HEK293 (cell line): ENCODE measurements at regions not wholly inside any gene's neighbourhood (a gene's known extent, or its start where the extent isn't known, plus 50 kb on each side); places are given as distances from the start of the nearest gene placed in this dataset.

Source experiments
- CTCF ChIA-PET: fragments of 350-600 bp; formaldehyde crosslinking; extraction: SDS; loops from one replicate; lab custom pipeline; 2021; ENCODE audit warnings: antibody characterized with exemption; lab: Yijun Ruan, JAX
- POLR2A ChIA-PET: fragments of 300-600 bp; formaldehyde crosslinking; extraction: SDS; loops from one replicate; lab custom pipeline; 2020; ENCODE audit warnings: antibody characterized with exemption, inconsistent platforms; lab: Yijun Ruan, JAX
- H3K27ac ChIP-seq: fragments of 200-500 bp; sonication (Bioruptor generic); 2 replicates; pipeline ENCODE4 v1.5.1; 2014; ENCODE audit warnings: low read depth, low read length, control low read depth, inconsistent platforms; ENCODE audit errors: extremely low read depth
- H3K36me3 ChIP-seq, 2 experiments: fragments of 200-500 bp in 1 of 2; sonication (Bioruptor generic) in 1 of 2; 1 replicate in 1 of 2; 2 replicates in 1 of 2; pipeline ENCODE4 v1.5.1; 2014 to 2017; ENCODE audit warnings: inconsistent platforms in 2 of 2, low read length in 2 of 2; ENCODE audit not compliant: control insufficient read depth in 2 of 2, insufficient read depth in 1 of 2
- H3K4me1 ChIP-seq: fragments of 200-500 bp; sonication (Bioruptor generic); 2 replicates; pipeline ENCODE4 v1.5.1; 2014; ENCODE audit warnings: mild to moderate bottlenecking, low read length, inconsistent platforms; ENCODE audit not compliant: control insufficient read depth, insufficient read depth
- H3K4me3 ChIP-seq: 2 replicates; pipeline ENCODE4 v1.5.1; 2011; ENCODE audit warnings: low read depth, mild to moderate bottlenecking, control low read depth, low read length, moderate library complexity
- H3K9me3 ChIP-seq: fragments of 200-500 bp; sonication (Bioruptor generic); 2 replicates; pipeline ENCODE4 v1.5.1; 2014; ENCODE audit warnings: low read depth, low read length, inconsistent platforms; ENCODE audit not compliant: control insufficient read depth, insufficient read depth
- PRDM2 ChIP-seq: fragments of 450-650 bp; formaldehyde crosslinking; IDR thresholded peaks from 2 replicates; pipeline ENCODE4 v1.5.1; 2016; ENCODE audit warnings: missing biosample characterization, missing genetic modification characterization, borderline replicate concordance
- PRDM6 ChIP-seq: fragments of 450-650 bp; formaldehyde crosslinking; IDR thresholded peaks from 2 replicates; pipeline ENCODE4 v1.5.1; 2017; ENCODE audit warnings: missing biosample characterization, missing genetic modification characterization
- YY2 ChIP-seq: fragments of 450-650 bp; formaldehyde crosslinking; IDR thresholded peaks from 2 replicates; pipeline ENCODE4 v1.5.1; 2016; ENCODE audit warnings: missing biosample characterization, missing genetic modification characterization
- ZBTB11 ChIP-seq: fragments of 450-650 bp; formaldehyde crosslinking; conservative IDR thresholded peaks from 2 replicates; pipeline ENCODE4 v1.5.1; 2016; ENCODE audit warnings: low read depth, missing biosample characterization, missing genetic modification characterization
- ZFP41 ChIP-seq: fragments of 450-650 bp; formaldehyde crosslinking; IDR thresholded peaks from 2 replicates; pipeline ENCODE4 v1.5.1; 2016; ENCODE audit warnings: missing biosample characterization, missing genetic modification characterization, borderline replicate concordance
- ZNF140 ChIP-seq: fragments of 450-650 bp; formaldehyde crosslinking; IDR thresholded peaks from 2 replicates; pipeline ENCODE4 v1.5.1; 2016; ENCODE audit warnings: missing biosample characterization, missing genetic modification characterization
- ZNF211 ChIP-seq: fragments of 450-650 bp; formaldehyde crosslinking; IDR thresholded peaks from 2 replicates; pipeline ENCODE4 v1.5.1; 2016; ENCODE audit warnings: low read depth, missing biosample characterization, missing genetic modification characterization
- ZNF24 ChIP-seq: fragments of 450-650 bp; formaldehyde crosslinking; IDR thresholded peaks from 2 replicates; pipeline ENCODE4 v1.5.1; 2016; ENCODE audit warnings: missing biosample characterization, missing genetic modification characterization
- ZNF280D ChIP-seq: fragments of 450-650 bp; formaldehyde crosslinking; IDR thresholded peaks from 2 replicates; pipeline ENCODE4 v1.5.1; 2016; ENCODE audit warnings: missing biosample characterization, missing genetic modification characterization
- ZNF544 ChIP-seq: fragments of 450-650 bp; formaldehyde crosslinking; IDR thresholded peaks from 2 replicates; pipeline ENCODE4 v1.5.0; 2017; ENCODE audit warnings: missing biosample characterization, missing genetic modification characterization
- ZNF610 ChIP-seq: fragments of 450-650 bp; formaldehyde crosslinking; IDR thresholded peaks from 2 replicates; pipeline ENCODE4 v1.5.1; 2016; ENCODE audit warnings: missing biosample characterization, missing genetic modification characterization, borderline replicate concordance
- ZNF621 ChIP-seq: fragments of 450-650 bp; formaldehyde crosslinking; IDR thresholded peaks from 2 replicates; pipeline ENCODE4 v1.5.1; 2017; ENCODE audit warnings: missing biosample characterization, missing genetic modification characterization
- ZNF658 ChIP-seq: fragments of 450-650 bp; formaldehyde crosslinking; IDR thresholded peaks from 2 replicates; pipeline ENCODE4; 2016; ENCODE audit warnings: missing biosample characterization, missing genetic modification characterization
- TF ChIP-seq, protein P1 (sequence below): fragments of 450-650 bp; formaldehyde crosslinking; IDR thresholded peaks from 2 replicates; pipeline ENCODE4 v1.5.1; 2016; ENCODE audit warnings: missing biosample characterization, missing genetic modification characterization

DNA sequence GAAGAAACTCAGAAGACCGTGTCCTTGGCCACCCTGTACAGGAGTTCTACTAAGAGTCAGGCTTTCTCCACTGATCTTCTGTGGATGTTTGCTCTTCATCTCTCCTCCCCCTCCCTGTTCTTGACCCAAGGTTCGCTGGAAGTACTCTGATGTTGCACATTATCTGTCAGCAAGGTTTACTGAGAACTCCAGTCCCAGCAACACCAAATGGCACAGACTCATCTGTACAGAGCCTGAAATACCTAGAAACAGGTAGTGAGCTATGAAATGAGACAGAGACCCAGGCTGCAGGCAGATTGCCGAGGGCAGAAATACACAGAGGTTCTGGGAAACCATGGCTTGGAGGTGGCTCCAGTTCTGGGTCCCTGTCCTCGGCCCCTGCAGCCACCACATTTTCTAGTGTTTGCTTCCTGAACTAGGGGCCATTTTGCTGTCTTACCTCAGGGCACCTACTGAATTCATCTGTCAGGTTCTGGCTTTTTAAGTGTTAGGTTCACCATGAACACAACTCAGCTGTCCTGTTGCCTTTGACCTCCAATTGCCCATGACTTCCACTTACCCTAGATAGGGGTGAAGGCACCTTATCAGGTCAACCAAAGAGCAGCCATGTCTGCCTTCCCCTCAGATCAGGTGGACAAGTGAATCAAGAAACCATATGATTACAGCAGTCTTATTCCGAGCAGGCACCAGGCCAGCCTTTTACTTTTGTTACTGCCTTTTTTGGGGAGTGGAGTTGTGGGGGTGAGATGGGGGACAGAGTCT, 92.2 kb downstream of the CDC7 start:
- ChIA-PET POLR2A (no interaction called here), CTCF (no interaction called here)
- H3K9me3 ChIP-seq = no peaks in the 10 kb centered on the region
- no peaks in the 10 kb centered on the region for H3K4me1 ChIP-seq
- no peaks in the 10 kb centered on the region for H3K36me3 ChIP-seq
- H3K4me3 ChIP-seq = no peak overlapping the region
- TF ChIP-seq ZFP41 (tag by site-specific recombination) (no peak), YY2 (tag by site-specific recombination) (no peak), ZNF140 (tag by site-specific recombination) (no peak), ZNF280D (no peak), ZNF544 (tag by site-specific recombination) (no peak)
- TF ChIP-seq, protein P1, sequence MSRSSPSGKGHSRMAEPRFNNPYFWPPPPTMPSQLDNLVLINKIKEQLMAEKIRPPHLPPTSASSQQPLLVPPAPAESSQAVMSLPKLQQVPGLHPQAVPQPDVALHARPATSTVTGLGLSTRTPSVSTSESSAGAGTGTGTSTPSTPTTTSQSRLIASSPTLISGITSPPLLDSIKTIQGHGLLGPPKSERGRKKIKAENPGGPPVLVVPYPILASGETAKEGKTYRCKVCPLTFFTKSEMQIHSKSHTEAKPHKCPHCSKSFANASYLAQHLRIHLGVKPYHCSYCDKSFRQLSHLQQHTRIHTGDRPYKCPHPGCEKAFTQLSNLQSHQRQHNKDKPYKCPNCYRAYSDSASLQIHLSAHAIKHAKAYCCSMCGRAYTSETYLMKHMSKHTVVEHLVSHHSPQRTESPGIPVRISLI (tag by site-specific recombination) = no peak
- H3K27ac ChIP-seq = no peak overlapping the region

DNA sequence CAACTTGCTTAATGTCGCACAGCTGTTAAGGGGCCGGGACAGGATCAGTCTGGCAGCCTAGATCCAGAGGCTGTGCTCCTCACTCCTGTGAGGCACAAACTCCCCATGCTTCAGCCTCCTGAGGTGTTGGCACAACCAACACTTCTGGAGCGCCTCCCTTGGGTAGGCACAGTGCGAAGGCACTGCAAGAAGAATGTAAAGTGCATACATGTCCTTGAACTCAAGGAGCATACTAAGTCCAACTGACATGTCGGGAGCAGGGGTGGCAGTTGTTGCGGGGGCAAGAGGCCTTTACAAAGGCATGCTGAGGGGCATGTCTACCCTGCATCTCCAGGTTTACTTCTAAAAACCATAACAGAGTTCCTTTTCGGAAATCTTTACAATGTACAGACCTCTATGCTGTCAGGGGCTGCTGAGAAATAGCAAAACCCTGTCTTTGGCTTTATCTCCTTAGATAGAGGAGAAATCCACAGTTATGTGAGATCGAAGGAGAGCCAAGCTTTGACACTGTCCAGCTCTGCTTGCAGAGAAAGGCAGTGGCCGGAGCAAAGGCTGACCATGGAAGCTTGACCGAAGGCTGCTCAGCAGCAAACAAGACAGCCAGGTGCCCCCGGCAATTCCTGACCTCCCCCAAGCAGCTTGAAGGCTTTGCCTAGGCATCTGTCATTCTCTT, 93.9 kb downstream of the CDC7 start:
- Histone ChIP-seq H3K27ac (no peak overlapping the region), H3K9me3 (no peaks in the 10 kb centered on the region), H3K36me3 (no peaks in the 10 kb centered on the region), H3K4me3 (no peak overlapping the region), H3K4me1 (no peaks in the 10 kb centered on the region)
- ChIA-PET POLR2A (no interaction called here), CTCF (no interaction called here)
- no peak for TF ChIP-seq ZNF610 (tag by site-specific recombination)
- TF ChIP-seq PRDM2 (tag by site-specific recombination) = no peak
- no peak for TF ChIP-seq ZNF24 (tag by site-specific recombination)
- TF ChIP-seq ZNF621 (tag by site-specific recombination) = no peak
- TF ChIP-seq ZNF658 (tag by site-specific recombination) = no peak
- TF ChIP-seq ZNF211 (tag by site-specific recombination) = no peak
- no peak for TF ChIP-seq ZBTB11 (tag by site-specific recombination)
- no peak for TF ChIP-seq PRDM6
